ENCODE measurements at regions not wholly inside any gene's neighbourhood (a gene's known extent, or its start where the extent isn't known, plus 50 kb on each side); places are given as distances from the start of the nearest gene placed in this dataset.

DNA sequence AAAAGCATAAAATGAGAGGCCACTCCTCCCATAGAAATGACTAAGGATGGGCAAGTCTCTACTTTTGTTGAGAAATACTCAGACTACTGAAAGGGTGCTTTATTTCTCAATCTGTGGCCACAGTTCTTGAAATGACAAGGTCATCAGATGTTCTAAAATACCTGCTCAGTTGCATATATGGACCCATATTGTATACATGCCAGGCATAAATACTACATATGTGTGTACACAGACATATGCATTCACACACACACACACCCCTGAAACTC is 691.5 kb upstream of the SORCS1 start:
- Histone ChIP-seq H3K27me3 (ENCODE audit: control insufficient read depth in 1 of 2, insufficient read depth in 2 of 2, low read length in 2 of 2) (no peaks in the 10 kb centered on the region), H3K36me3 (ENCODE audit: control insufficient read depth in 2 of 2, insufficient read depth in 2 of 2, low read length in 1 of 2) (no peaks in the 10 kb centered on the region), H3K4me1 (ENCODE audit: control insufficient read depth in 2 of 2, insufficient read depth in 2 of 2, low read length in 1 of 2) (no peaks in the 10 kb centered on the region), H3K4me3 (ENCODE audit: low read depth in 1 of 2, low read length in 2 of 2) (no peak overlapping the region), H3K9me3 (ENCODE audit: control insufficient read depth in 2 of 2, insufficient read depth in 1 of 2, low read depth in 1 of 2, low read length in 1 of 2) (no peaks in the 10 kb centered on the region), H3K27ac (ENCODE audit: low read depth in 2 of 2, low read length in 1 of 2) (no peak overlapping the region)

DNA sequence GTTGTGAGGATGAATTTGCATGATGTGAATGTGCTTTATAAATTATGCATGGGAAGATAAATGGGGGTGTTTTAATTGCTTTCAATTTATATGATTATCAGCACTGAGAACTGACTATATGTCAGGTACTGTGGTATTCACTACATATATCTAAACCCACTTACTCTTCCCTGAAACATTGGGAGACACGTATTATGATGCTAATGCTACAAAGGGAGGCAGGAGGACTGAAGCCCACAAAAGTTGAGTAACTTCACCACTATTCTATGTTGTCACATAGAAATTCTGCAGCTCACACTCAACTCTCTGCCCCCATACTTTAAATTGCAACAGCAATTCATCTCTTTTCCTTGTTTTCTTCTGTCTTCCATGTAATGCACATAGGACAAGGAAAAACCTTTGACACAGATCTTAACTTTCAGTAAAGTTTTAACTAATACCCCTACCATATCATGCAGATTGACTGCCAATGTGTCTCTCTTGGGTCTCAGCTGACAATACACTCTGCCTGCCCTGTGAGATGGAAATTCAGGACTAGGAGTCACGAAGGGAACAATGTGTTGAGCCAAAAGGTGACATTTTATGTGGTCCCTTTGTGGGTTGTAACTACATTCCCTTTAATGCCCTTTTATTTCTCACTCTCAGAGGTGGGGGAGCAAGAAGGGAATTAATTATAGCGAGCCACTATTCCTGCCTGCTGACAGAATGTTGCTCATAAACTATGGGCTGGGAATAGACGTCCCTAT is 691.0 kb upstream of the SORCS1 start:
- H3K27ac ChIP-seq (ENCODE audit: low read depth in 2 of 2, low read length in 1 of 2) = no peak overlapping the region
- WGBS, 2 donors = 67 to 71% methylated on average over 4 of the region's 4 CpGs
- H3K4me3 ChIP-seq (ENCODE audit: low read depth in 1 of 2, low read length in 2 of 2) = no peak overlapping the region
- no peaks in the 10 kb centered on the region for H3K9me3 ChIP-seq (ENCODE audit: control insufficient read depth in 2 of 2, insufficient read depth in 1 of 2, low read depth in 1 of 2, low read length in 1 of 2)
- no peaks in the 10 kb centered on the region for H3K4me1 ChIP-seq (ENCODE audit: control insufficient read depth in 2 of 2, insufficient read depth in 2 of 2, low read length in 1 of 2)
- no peaks in the 10 kb centered on the region for H3K27me3 ChIP-seq (ENCODE audit: control insufficient read depth in 1 of 2, insufficient read depth in 2 of 2, low read length in 2 of 2)
- no peaks in the 10 kb centered on the region for H3K36me3 ChIP-seq (ENCODE audit: control insufficient read depth in 2 of 2, insufficient read depth in 2 of 2, low read length in 1 of 2)

DNA sequence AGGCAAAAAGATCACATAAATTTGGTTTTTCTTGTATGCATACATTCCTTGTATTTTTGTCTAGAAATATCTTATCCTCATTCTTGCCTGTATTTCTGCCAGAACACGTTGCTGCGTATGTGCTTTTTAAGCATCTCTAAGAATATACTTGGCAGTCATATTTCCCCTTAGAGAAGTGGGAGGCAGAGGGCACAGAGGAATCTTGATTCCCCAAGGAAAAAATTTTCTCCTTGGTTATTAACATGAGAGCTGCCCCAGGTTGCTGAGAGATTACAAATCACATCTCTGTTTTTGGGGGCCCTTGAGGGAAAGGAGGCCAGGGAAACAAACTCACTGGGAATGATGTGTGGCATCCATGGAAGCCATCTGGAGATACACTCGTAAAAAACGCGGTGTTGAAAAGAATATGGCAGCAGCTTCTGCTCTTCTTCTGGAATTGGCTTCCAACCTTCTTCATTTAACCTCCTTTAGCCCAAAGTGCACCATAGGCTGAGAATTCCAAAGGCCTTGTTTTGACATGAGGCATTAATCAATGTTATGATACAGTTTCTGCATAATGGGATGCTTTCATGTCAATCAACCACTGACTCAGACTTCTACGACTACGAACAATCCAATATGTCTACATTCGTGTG is 684.3 kb upstream of the SORCS1 start:
- Histone ChIP-seq H3K4me3 (ENCODE audit: low read depth in 1 of 2, low read length in 2 of 2) (no peak overlapping the region), H3K27me3 (ENCODE audit: control insufficient read depth in 1 of 2, insufficient read depth in 2 of 2, low read length in 2 of 2) (no peaks in the 10 kb centered on the region), H3K36me3 (ENCODE audit: control insufficient read depth in 2 of 2, insufficient read depth in 2 of 2, low read length in 1 of 2) (no peaks in the 10 kb centered on the region), H3K4me1 (ENCODE audit: control insufficient read depth in 2 of 2, insufficient read depth in 2 of 2, low read length in 1 of 2) (no peaks in the 10 kb centered on the region), H3K9me3 (ENCODE audit: control insufficient read depth in 2 of 2, insufficient read depth in 1 of 2, low read depth in 1 of 2, low read length in 1 of 2) (no peaks in the 10 kb centered on the region), H3K27ac (ENCODE audit: low read depth in 2 of 2, low read length in 1 of 2) (no peak overlapping the region)
- 85 to 86% methylated on average over 8 of the region's 8 CpGs for WGBS, 2 donors

DNA sequence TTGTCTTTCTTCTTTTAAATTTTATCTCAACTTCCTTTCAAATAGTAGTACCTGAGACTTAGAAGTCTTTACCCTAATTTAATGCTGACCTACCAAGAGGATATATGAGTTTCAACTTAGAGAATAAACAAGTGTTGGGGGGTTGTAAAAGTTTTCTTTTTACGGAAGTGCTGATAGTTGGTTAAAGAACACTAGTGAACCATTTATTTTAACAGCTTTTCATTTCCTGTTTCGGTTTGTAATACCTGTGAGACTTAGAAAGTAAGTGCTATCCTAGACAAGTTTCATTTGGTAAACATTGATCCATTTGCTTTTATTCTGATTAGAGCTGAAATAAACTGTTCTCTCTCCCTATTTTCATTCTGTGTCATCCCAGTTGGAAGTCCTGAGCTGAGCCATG is 683.1 kb upstream of the SORCS1 start:
- no peaks in the 10 kb centered on the region for H3K4me1 ChIP-seq (ENCODE audit: control insufficient read depth in 2 of 2, insufficient read depth in 2 of 2, low read length in 1 of 2)
- H3K27ac ChIP-seq (ENCODE audit: low read depth in 2 of 2, low read length in 1 of 2) = no peak overlapping the region
- H3K36me3 ChIP-seq (ENCODE audit: control insufficient read depth in 2 of 2, insufficient read depth in 2 of 2, low read length in 1 of 2) = no peaks in the 10 kb centered on the region
- H3K9me3 ChIP-seq (ENCODE audit: control insufficient read depth in 2 of 2, insufficient read depth in 1 of 2, low read depth in 1 of 2, low read length in 1 of 2) = no peaks in the 10 kb centered on the region
- WGBS, 2 donors = 62 to 77% methylated on average over 2 of the region's 2 CpGs
- no peak overlapping the region for H3K4me3 ChIP-seq (ENCODE audit: low read depth in 1 of 2, low read length in 2 of 2)
- H3K27me3 ChIP-seq (ENCODE audit: control insufficient read depth in 1 of 2, insufficient read depth in 2 of 2, low read length in 2 of 2) = no peaks in the 10 kb centered on the region

DNA sequence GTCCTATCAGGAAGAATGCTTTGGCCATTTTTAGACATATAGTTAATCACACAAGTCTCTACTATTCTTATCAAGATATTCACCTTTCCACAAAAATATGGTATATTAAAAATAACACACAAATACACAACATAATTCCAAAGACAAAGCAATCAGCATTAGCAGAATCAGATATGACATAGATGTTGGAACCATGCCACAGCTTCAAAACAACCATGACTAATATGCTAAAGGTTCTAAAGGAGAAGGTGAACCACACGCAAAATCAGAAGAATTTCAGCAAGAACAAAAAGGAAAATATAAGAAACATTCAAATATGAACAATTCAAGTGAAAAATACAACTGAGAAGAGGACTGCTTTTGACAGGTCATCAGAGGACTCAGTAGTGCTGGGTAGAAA is 670.2 kb upstream of the SORCS1 start:
- 43 to 64% methylated on average over 1 of the region's 1 CpG for WGBS, 2 donors
- H3K4me1 ChIP-seq (ENCODE audit: control insufficient read depth in 2 of 2, insufficient read depth in 2 of 2, low read length in 1 of 2) = no peaks in the 10 kb centered on the region
- H3K27ac ChIP-seq (ENCODE audit: low read depth in 2 of 2, low read length in 1 of 2) = no peak overlapping the region
- no peaks in the 10 kb centered on the region for H3K27me3 ChIP-seq (ENCODE audit: control insufficient read depth in 1 of 2, insufficient read depth in 2 of 2, low read length in 2 of 2)
- H3K36me3 ChIP-seq (ENCODE audit: control insufficient read depth in 2 of 2, insufficient read depth in 2 of 2, low read length in 1 of 2) = no peaks in the 10 kb centered on the region
- H3K9me3 ChIP-seq (ENCODE audit: control insufficient read depth in 2 of 2, insufficient read depth in 1 of 2, low read depth in 1 of 2, low read length in 1 of 2) = no peaks in the 10 kb centered on the region
- no peak overlapping the region for H3K4me3 ChIP-seq (ENCODE audit: low read depth in 1 of 2, low read length in 2 of 2)

DNA sequence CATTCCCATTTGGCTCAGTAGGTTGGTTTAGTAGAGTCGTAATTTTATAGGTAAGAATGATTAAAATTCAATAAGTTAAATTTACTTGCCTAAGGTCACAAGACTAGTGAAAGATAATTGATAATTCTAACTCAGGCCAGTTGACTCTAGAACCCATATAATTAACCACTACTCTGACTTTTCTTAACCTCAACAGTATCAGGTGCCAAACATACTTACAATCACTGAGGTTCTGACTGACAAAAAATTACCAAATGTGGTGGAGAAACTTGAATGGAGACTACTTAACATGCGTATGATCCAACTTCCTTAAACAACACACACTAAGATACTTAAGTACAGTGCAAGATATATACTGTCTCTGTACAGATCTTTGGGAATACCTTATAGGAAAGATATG is 667.3 kb upstream of the SORCS1 start:
- Histone ChIP-seq H3K36me3 (ENCODE audit: control insufficient read depth in 2 of 2, insufficient read depth in 2 of 2, low read length in 1 of 2) (no peaks in the 10 kb centered on the region), H3K4me3 (ENCODE audit: low read depth in 1 of 2, low read length in 2 of 2) (no peak overlapping the region), H3K27me3 (ENCODE audit: control insufficient read depth in 1 of 2, insufficient read depth in 2 of 2, low read length in 2 of 2) (no peaks in the 10 kb centered on the region), H3K4me1 (ENCODE audit: control insufficient read depth in 2 of 2, insufficient read depth in 2 of 2, low read length in 1 of 2) (no peaks in the 10 kb centered on the region), H3K9me3 (ENCODE audit: control insufficient read depth in 2 of 2, insufficient read depth in 1 of 2, low read depth in 1 of 2, low read length in 1 of 2) (no peaks in the 10 kb centered on the region), H3K27ac (ENCODE audit: low read depth in 2 of 2, low read length in 1 of 2) (no peak overlapping the region)
- 87 to 88% methylated on average over 2 of the region's 2 CpGs for WGBS, 2 donors

DNA sequence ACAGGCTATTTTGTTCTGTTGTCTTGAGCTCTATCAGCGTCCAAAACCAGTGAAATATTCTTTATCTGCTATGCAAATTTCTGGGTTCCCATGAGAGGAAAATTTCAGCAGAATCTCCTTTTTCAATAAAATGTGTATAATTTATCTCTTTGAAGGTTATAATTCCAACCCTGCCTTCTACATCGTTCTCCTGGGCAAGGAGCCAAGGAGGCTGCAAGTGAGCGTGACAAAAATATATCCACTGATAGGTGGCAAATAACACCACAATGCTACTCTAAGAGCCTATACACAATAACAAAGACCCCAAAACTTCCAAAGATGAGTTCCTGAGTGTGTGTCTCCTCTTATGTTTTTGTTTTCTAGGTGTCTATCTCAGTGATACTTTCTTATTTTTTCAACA is 664.7 kb upstream of the SORCS1 start:
- WGBS, 2 donors = 25 to 38% methylated on average over 3 of the region's 3 CpGs
- Histone ChIP-seq H3K9me3 (ENCODE audit: control insufficient read depth in 2 of 2, insufficient read depth in 1 of 2, low read depth in 1 of 2, low read length in 1 of 2) (no peaks in the 10 kb centered on the region), H3K4me1 (ENCODE audit: control insufficient read depth in 2 of 2, insufficient read depth in 2 of 2, low read length in 1 of 2) (no peaks in the 10 kb centered on the region)

DNA sequence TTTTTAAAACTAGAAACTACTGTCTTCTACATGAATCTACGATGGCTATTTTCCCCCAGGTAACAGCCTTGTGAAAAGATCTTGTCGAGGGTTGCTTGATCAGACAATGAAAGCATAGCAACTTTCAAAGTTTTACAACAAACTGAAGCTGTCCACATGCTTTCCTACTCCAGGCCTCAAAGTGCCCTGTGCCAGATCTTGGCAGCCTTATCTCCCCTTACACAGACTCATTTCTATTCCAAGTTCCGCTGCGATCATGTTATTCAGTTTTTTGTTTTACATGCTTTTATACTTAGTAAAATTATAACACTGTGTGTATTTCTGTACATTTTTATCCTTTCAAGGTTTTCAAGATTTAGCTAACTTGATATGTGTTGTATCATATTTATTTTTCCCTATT is 661.7 kb upstream of the SORCS1 start:
- Histone ChIP-seq H3K36me3 (ENCODE audit: control insufficient read depth in 2 of 2, insufficient read depth in 2 of 2, low read length in 1 of 2) (no peaks in the 10 kb centered on the region), H3K4me1 (ENCODE audit: control insufficient read depth in 2 of 2, insufficient read depth in 2 of 2, low read length in 1 of 2) (no peaks in the 10 kb centered on the region), H3K9me3 (ENCODE audit: control insufficient read depth in 2 of 2, insufficient read depth in 1 of 2, low read depth in 1 of 2, low read length in 1 of 2) (no peaks in the 10 kb centered on the region), H3K27ac (ENCODE audit: low read depth in 2 of 2, low read length in 1 of 2) (no peak overlapping the region), H3K4me3 (ENCODE audit: low read depth in 1 of 2, low read length in 2 of 2) (no peak overlapping the region), H3K27me3 (ENCODE audit: control insufficient read depth in 1 of 2, insufficient read depth in 2 of 2, low read length in 2 of 2) (no peaks in the 10 kb centered on the region)
- WGBS, 2 donors = 82 to 89% methylated on average over 4 of the region's 4 CpGs

More for the DNA sequence above, 664.7 kb upstream of the SORCS1 start:
- Histone ChIP-seq H3K4me3 (ENCODE audit: low read depth in 1 of 2, low read length in 2 of 2) (no peak overlapping the region), H3K27ac (ENCODE audit: low read depth in 2 of 2, low read length in 1 of 2) (no peak overlapping the region), H3K27me3 (ENCODE audit: control insufficient read depth in 1 of 2, insufficient read depth in 2 of 2, low read length in 2 of 2) (no peaks in the 10 kb centered on the region), H3K36me3 (ENCODE audit: control insufficient read depth in 2 of 2, insufficient read depth in 2 of 2, low read length in 1 of 2) (no peaks in the 10 kb centered on the region)

DNA sequence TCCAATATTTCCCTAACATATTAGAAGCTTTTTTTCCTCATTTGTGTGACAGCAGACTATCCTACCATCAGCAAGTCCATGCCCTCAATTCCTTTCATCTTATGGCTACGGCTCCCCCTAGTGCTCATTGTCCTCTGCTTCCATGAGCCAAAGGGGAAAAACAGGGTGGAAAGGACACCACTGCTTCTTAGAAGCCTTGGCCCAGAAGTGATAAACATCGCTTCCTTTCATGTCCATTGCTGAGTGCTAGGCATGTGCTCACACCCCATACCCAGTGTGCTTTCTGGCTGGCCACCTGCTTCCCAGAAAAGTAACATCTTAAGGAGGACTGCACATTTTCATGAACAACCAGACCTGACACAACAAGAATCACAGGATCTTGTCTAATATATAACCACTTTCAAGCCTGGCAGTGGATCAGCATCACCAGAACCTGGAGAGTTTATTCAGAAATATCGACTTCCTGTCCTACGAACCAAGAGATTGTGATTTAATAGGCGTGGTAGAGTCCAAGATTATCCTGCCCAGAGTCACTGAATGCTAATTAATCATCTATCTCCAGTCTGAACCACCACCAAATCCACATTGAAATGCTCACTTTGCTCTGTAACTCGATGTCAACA is 650.5 kb upstream of the SORCS1 start:
- 40 to 41% methylated on average over 6 of the region's 6 CpGs for WGBS, 2 donors
- H3K4me1 ChIP-seq (ENCODE audit: control insufficient read depth in 2 of 2, insufficient read depth in 2 of 2, low read length in 1 of 2) = no peaks in the 10 kb centered on the region

More for the DNA sequence above, 650.5 kb upstream of the SORCS1 start:
- Histone ChIP-seq H3K27me3 (ENCODE audit: control insufficient read depth in 1 of 2, insufficient read depth in 2 of 2, low read length in 2 of 2) (no peaks in the 10 kb centered on the region), H3K27ac (ENCODE audit: low read depth in 2 of 2, low read length in 1 of 2) (no peak overlapping the region), H3K9me3 (ENCODE audit: control insufficient read depth in 2 of 2, insufficient read depth in 1 of 2, low read depth in 1 of 2, low read length in 1 of 2) (peaks cover 3 to 4% of the 10 kb centered on the region in 2 donors), H3K4me3 (ENCODE audit: low read depth in 1 of 2, low read length in 2 of 2) (no peak overlapping the region), H3K36me3 (ENCODE audit: control insufficient read depth in 2 of 2, insufficient read depth in 2 of 2, low read length in 1 of 2) (no peaks in the 10 kb centered on the region)
